ENCODE measurements at regions not wholly inside any gene's neighbourhood (a gene's known extent, or its start where the extent isn't known, plus 50 kb on each side); places are given as distances from the start of the nearest gene placed in this dataset.
"Not testable (repeated sequence)": the region's sequence is repeated elsewhere in the genome, so short reads cannot be mapped to it uniquely, and the experiment has no call there.

- TF ChIP-seq, protein P1, sequence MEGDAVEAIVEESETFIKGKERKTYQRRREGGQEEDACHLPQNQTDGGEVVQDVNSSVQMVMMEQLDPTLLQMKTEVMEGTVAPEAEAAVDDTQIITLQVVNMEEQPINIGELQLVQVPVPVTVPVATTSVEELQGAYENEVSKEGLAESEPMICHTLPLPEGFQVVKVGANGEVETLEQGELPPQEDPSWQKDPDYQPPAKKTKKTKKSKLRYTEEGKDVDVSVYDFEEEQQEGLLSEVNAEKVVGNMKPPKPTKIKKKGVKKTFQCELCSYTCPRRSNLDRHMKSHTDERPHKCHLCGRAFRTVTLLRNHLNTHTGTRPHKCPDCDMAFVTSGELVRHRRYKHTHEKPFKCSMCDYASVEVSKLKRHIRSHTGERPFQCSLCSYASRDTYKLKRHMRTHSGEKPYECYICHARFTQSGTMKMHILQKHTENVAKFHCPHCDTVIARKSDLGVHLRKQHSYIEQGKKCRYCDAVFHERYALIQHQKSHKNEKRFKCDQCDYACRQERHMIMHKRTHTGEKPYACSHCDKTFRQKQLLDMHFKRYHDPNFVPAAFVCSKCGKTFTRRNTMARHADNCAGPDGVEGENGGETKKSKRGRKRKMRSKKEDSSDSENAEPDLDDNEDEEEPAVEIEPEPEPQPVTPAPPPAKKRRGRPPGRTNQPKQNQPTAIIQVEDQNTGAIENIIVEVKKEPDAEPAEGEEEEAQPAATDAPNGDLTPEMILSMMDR (IDR thresholded peaks at IDR 0.05), result no peak
- DNase-seq (ENCODE audit: low spot score), result no peak
- Histone ChIP-seq H3K4me3 (no peak overlapping the region), H3K27ac (no peak overlapping the region)
Observed at GRCh38 chr5:79893485-79893884, 97.6 kb downstream of the MTX3 start.

GRCh38 chr5:79890930-79891249 is 100.2 kb downstream of the MTX3 start:
- Histone ChIP-seq H3K4me3 (no peak overlapping the region), H3K27ac (no peak overlapping the region)
- TF ChIP-seq, protein P1 (IDR thresholded peaks at IDR 0.05), result no peak
- DNase-seq (ENCODE audit: low spot score), result no peak

DNA sequence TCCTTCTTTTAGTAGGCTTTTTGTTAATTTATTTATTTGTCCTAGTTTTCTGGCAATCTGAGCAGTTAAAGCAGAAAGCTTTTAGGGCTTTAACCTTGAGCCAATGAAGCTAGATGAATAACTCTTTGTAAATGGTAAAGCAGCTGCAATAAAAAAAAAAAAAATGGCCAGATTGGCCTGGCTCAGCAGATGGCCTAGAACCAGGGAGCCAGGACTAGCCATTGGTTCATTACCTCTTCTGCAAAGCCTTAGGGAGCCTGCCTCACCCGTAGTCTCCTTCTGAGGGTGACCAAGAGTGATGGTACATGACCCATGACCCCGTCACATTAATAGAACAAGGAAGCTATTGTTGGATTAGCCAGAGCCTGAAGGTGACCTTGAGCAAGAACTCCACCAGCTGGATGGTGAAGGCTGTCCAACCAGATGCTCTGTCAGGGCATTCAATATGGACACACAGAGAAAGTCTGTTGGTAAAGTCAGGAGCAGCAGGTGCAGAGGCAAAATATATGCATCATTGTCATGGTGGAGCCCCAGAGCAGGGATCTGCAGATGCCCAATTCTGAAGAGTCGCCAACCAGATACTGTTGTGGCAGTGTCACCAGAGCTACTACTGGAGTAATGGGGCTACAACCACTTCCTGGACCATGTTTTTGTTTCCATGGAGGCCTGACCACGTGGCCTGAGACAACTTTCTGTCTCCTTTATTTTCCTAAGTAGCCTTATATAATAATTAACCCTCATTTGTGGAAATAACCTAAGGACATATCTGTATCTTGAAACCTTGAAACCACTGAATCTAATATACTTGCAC is 100.7 kb downstream of the MTX3 start:
- no peak for DNase-seq (ENCODE audit: low spot score)
- TF ChIP-seq, protein P1 (IDR thresholded peaks at IDR 0.05), result no peak
- H3K27ac ChIP-seq, result no peak overlapping the region
- H3K4me3 ChIP-seq, result no peak overlapping the region

DNA sequence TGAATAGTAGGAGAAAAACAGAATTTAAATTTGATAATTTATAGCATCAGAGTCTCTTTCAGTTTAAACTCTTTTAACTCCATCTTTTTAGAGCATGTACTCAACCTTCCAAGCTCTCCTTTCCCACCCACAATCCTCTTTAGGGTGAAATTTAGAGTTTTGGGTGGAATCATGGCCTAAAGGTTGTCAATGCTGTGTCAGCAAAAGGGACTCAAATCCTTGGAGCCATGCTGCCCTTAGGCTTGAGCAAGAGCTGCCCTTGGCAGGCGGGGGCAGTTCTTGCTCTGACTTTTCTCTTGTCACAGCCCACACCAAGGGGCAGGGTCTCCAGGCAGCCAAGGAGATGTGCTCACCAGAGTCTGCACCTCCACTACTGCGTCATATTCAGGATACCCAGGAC is 102.4 kb downstream of the MTX3 start:
- TF ChIP-seq, protein P1 (IDR thresholded peaks at IDR 0.05), result no peak
- Histone ChIP-seq H3K27ac (no peak overlapping the region), H3K4me3 (no peak overlapping the region)
- no peak for DNase-seq (ENCODE audit: low spot score)

DNA sequence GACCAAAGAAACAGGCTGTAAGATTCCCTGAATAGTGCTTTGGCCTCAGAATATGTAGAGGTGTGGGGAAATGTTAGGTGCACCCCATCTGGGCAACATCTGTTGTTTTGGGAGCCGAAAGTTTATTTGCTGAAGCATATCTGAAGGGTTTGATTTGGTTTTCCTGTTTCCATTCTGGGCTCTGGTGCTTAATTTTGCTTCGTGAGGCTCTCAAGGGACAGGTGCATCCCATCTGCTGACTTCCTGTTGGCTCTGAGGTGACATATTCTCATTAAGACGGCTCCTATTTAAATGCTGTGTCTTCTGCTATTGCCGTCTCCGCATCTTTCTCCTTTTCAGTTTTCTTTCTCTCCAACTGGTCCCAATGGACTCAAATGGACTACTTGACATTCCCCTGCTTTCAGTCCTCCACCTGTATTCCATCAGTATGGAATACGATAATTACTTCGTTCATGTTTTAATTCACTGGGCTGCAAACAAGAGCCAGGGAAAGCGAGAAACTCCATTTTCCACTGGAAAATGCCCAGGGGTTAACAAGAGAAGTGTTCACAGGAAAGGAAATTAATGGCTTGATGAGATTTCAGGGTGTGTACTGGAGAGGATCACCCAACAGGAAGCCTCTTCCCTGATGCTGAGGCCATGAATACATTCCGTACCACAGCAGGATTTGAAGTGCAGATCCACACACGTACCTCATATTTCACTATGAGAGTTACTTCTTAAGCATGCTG is 104.0 kb downstream of the MTX3 start:
- TF ChIP-seq, protein P1 (IDR thresholded peaks at IDR 0.05), result no peak

GRCh38 chr5:79886456-79886855 is 104.6 kb downstream of the MTX3 start:
- Histone ChIP-seq H3K27ac (no peak overlapping the region), H3K4me3 (no peak overlapping the region)
- DNase-seq (ENCODE audit: low spot score), result no peak
- TF ChIP-seq, protein P1 (IDR thresholded peaks at IDR 0.05), result no peak

More for the DNA sequence above, 104.0 kb downstream of the MTX3 start:
- Histone ChIP-seq H3K4me3 (no peak overlapping the region), H3K27ac (no peak overlapping the region)
- DNase-seq (ENCODE audit: low spot score), result no peak

- DNase-seq (ENCODE audit: low spot score); H3K4me3 ChIP-seq; H3K27ac ChIP-seq: not testable (repeated sequence)
Observed at GRCh38 chr5:79879880-79880279, 111.2 kb downstream of the MTX3 start.

Measured in coronary artery (tissue), 2 donors.